SK-MEL-5 (cell line): ENCODE measurements at regions not wholly inside any gene's neighbourhood (a gene's known extent, or its start where the extent isn't known, plus 50 kb on each side); places are given as distances from the start of the nearest gene placed in this dataset.

ENCODE experiments used
- DNase-seq: peaks from one replicate; pipeline ENCODE4 v3.0.0-alpha.2; 2016; ENCODE audit warnings: low read depth, low spot score
- in situ Hi-C: cut with HindIII; loops from 2 replicates; pipeline ENCODE4 v1.10.0; 2016; ENCODE audit warnings: low sequenced_read_pairs, high pct_unique_total_duplicates, low pct_unique_long_range_greater_than_20kb

- DNase-seq, result no peak
- in situ Hi-C loops, result no loop called here
These were observed 99.2 kb downstream of the BAMBI start for GRCh38 chr10:28776519-28776918.

GRCh38 chr10:28777911-28778310 is 100.6 kb downstream of the BAMBI start:
- no peak for DNase-seq
- in situ Hi-C loops, result no loop called here

GRCh38 chr10:28778524-28778923 is 101.2 kb downstream of the BAMBI start:
- no peak for DNase-seq
- in situ Hi-C loops, result no loop called here

GRCh38 chr10:28781296-28781695 is 104.0 kb downstream of the BAMBI start:
- in situ Hi-C loops, result no loop called here
- no peak for DNase-seq

GRCh38 chr10:28783087-28783486 is 105.8 kb downstream of the BAMBI start:
- no peak for DNase-seq
- in situ Hi-C loops, result no loop called here

GRCh38 chr10:28785018-28785417 is 107.7 kb downstream of the BAMBI start:
- in situ Hi-C loops, result no loop called here
- DNase-seq, result no peak

- in situ Hi-C loops, result no loop called here
- DNase-seq, result no peak
These were observed 110.9 kb downstream of the BAMBI start for GRCh38 chr10:28788252-28788651.

- in situ Hi-C loops, result no loop called here
- peak; percentile 84 for DNase-seq
These were observed 111.4 kb downstream of the BAMBI start for GRCh38 chr10:28788762-28789161.

- in situ Hi-C loops, result no loop called here
- no peak for DNase-seq
These were observed 112.8 kb downstream of the BAMBI start for GRCh38 chr10:28790146-28790545.

GRCh38 chr10:28793482-28793881 is 116.2 kb downstream of the BAMBI start:
- in situ Hi-C loops, result no loop called here
- DNase-seq, result no peak

- DNase-seq, result peak; percentile 52
- in situ Hi-C loops, result no loop called here
These were observed 117.7 kb downstream of the BAMBI start for GRCh38 chr10:28794986-28795385.

- DNase-seq, result no peak
- in situ Hi-C loops, result no loop called here
These were observed 119.5 kb downstream of the BAMBI start for GRCh38 chr10:28796606-28797512.

- DNase-seq, result peak; percentile 62
- in situ Hi-C loops, result no loop called here
These were observed 120.6 kb downstream of the BAMBI start for GRCh38 chr10:28797904-28798371.

GRCh38 chr10:28798428-28798955 is 121.2 kb downstream of the BAMBI start:
- DNase-seq, result peak; percentile 61
- in situ Hi-C loops, result no loop called here

GRCh38 chr10:28798964-28799363 is 121.6 kb downstream of the BAMBI start:
- in situ Hi-C loops, result no loop called here
- no peak for DNase-seq

- DNase-seq, result no peak
- in situ Hi-C loops, result no loop called here
These were observed 122.8 kb downstream of the BAMBI start for GRCh38 chr10:28800144-28800543.

GRCh38 chr10:28801247-28801646 is 123.9 kb downstream of the BAMBI start:
- no peak for DNase-seq
- in situ Hi-C loops, result no loop called here

- no peak for DNase-seq
- in situ Hi-C loops, result no loop called here
These were observed 124.5 kb downstream of the BAMBI start for GRCh38 chr10:28801869-28802268.

GRCh38 chr10:28805390-28805789 is 128.1 kb downstream of the BAMBI start:
- no peak for DNase-seq
- in situ Hi-C loops, result no loop called here
